ENCODE measurements at regions not wholly inside any gene's neighbourhood (a gene's known extent, or its start where the extent isn't known, plus 50 kb on each side); places are given as distances from the start of the nearest gene placed in this dataset.

GRCh38 chr11:90884181-90884580, 661.3 kb upstream of the CHORDC1 start:
- intact Hi-C loops (cut with DNase I): no loop called here
- ATAC-seq (no peak), DNase-seq (no peak)
- Histone ChIP-seq H3K36me3 (replicated peaks in 1 of 2; ENCODE audit: insufficient read depth in 1 of 2, low read depth in 2 of 2) (no peaks in the 10 kb centered on the region), H3K4me3 (no peak overlapping the region), H3K4me1 (no peaks in the 10 kb centered on the region), H3K27me3 (no peaks in the 10 kb centered on the region), H3K9me3 (no peaks in the 10 kb centered on the region), H3K27ac (no peak overlapping the region)
- TF ChIP-seq POLR2A (IDR thresholded peaks at IDR 0.05): no peak
- no peak for TF ChIP-seq CTCF (IDR thresholded peaks at IDR 0.05)

GRCh38 chr11:90874986-90875385, 652.1 kb upstream of the CHORDC1 start:
- no peaks in the 10 kb centered on the region for H3K9me3 ChIP-seq
- no peak for ATAC-seq
- intact Hi-C loops (cut with DNase I): no loop called here
- no peak overlapping the region for H3K4me3 ChIP-seq
- H3K27me3 ChIP-seq: no peaks in the 10 kb centered on the region
- TF ChIP-seq CTCF (IDR thresholded peaks at IDR 0.05) (no peak), POLR2A (IDR thresholded peaks at IDR 0.05) (no peak)
- H3K4me1 ChIP-seq: no peaks in the 10 kb centered on the region
- WGBS, 2 donors: 39 to 44% methylated on average over 1 of the region's 1 CpG
- H3K27ac ChIP-seq: no peak overlapping the region
- no peaks in the 10 kb centered on the region for H3K36me3 ChIP-seq (replicated peaks in 1 of 2; ENCODE audit: insufficient read depth in 1 of 2, low read depth in 2 of 2)
- no peak for DNase-seq

- H3K36me3 ChIP-seq (replicated peaks in 1 of 2; ENCODE audit: insufficient read depth in 1 of 2, low read depth in 2 of 2): no peaks in the 10 kb centered on the region
- ATAC-seq: no peak
- H3K4me3 ChIP-seq: no peak overlapping the region
- no peak for DNase-seq
- H3K4me1 ChIP-seq: no peaks in the 10 kb centered on the region
- no peaks in the 10 kb centered on the region for H3K27me3 ChIP-seq
- no peak for TF ChIP-seq CTCF (IDR thresholded peaks at IDR 0.05)
- TF ChIP-seq POLR2A (IDR thresholded peaks at IDR 0.05): no peak
- intact Hi-C loops (cut with DNase I): no loop called here
- no peaks in the 10 kb centered on the region for H3K9me3 ChIP-seq
- H3K27ac ChIP-seq: no peak overlapping the region
These were observed 651.4 kb upstream of the CHORDC1 start for GRCh38 chr11:90874281-90874680.

- intact Hi-C loops (cut with DNase I): no loop called here
- Histone ChIP-seq H3K27me3 (no peaks in the 10 kb centered on the region), H3K4me3 (no peak overlapping the region), H3K36me3 (replicated peaks in 1 of 2; ENCODE audit: insufficient read depth in 1 of 2, low read depth in 2 of 2) (no peaks in the 10 kb centered on the region), H3K4me1 (no peaks in the 10 kb centered on the region), H3K9me3 (no peaks in the 10 kb centered on the region), H3K27ac (no peak overlapping the region)
- no peak for DNase-seq
- no peak for ATAC-seq
- TF ChIP-seq POLR2A (IDR thresholded peaks at IDR 0.05) (no peak), CTCF (IDR thresholded peaks at IDR 0.05) (no peak)
These were observed 644.6 kb upstream of the CHORDC1 start for GRCh38 chr11:90867416-90867815.

GRCh38 chr11:90856790-90857189, 633.9 kb upstream of the CHORDC1 start:
- no peaks in the 10 kb centered on the region for H3K36me3 ChIP-seq (replicated peaks in 1 of 2; ENCODE audit: insufficient read depth in 1 of 2, low read depth in 2 of 2)
- TF ChIP-seq POLR2A (IDR thresholded peaks at IDR 0.05) (no peak), CTCF (IDR thresholded peaks at IDR 0.05) (no peak)
- no peaks in the 10 kb centered on the region for H3K27me3 ChIP-seq
- no peaks in the 10 kb centered on the region for H3K4me1 ChIP-seq
- H3K4me3 ChIP-seq: no peak overlapping the region
- WGBS, 2 donors: 48 to 64% methylated on average over 1 of the region's 1 CpG
- intact Hi-C loops (cut with DNase I): no loop called here
- H3K9me3 ChIP-seq: no peaks in the 10 kb centered on the region
- no peak for ATAC-seq
- no peak overlapping the region for H3K27ac ChIP-seq
- no peak for DNase-seq

All from body of pancreas (tissue), 4 donors.